H1 (cell line): ENCODE measurements at regions not wholly inside any gene's neighbourhood (a gene's known extent, or its start where the extent isn't known, plus 50 kb on each side); places are given as distances from the start of the nearest gene placed in this dataset.

ENCODE experiments used
- NANOG ChIP-seq: IDR thresholded peaks from 2 replicates; pipeline ENCODE4 v1.6.1; 2011; ENCODE audit warnings: low read length, low read depth, mild to moderate bottlenecking, inconsistent platforms; ENCODE audit not compliant: insufficient read depth, poor library complexity, severe bottlenecking
- TF ChIP-seq, protein P1 (sequence below): IDR thresholded peaks from 2 replicates; pipeline ENCODE4 v1.6.1; 2011; ENCODE audit warnings: low read length, improper control_type of control experiment

GRCh38 chr6:126886106-126886505 is 232.4 kb upstream of the RSPO3 start (continued):
- TF ChIP-seq, protein P1, sequence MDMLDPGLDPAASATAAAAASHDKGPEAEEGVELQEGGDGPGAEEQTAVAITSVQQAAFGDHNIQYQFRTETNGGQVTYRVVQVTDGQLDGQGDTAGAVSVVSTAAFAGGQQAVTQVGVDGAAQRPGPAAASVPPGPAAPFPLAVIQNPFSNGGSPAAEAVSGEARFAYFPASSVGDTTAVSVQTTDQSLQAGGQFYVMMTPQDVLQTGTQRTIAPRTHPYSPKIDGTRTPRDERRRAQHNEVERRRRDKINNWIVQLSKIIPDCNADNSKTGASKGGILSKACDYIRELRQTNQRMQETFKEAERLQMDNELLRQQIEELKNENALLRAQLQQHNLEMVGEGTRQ: no peak
- TF ChIP-seq NANOG: no peak
